Loucy (cell line): ENCODE measurements at regions not wholly inside any gene's neighbourhood (a gene's known extent, or its start where the extent isn't known, plus 50 kb on each side); places are given as distances from the start of the nearest gene placed in this dataset.

Source experiments
- EZH2phosphoT487 ChIP-seq: fragments of 200-600 bp; IDR thresholded peaks from 2 replicates; pipeline ENCODE4 v1.6.1; 2018; ENCODE audit warnings: antibody characterized with exemption, mild to moderate bottlenecking, moderate library complexity, borderline replicate concordance
- TF ChIP-seq, protein P1 (sequence below): fragments of 200-600 bp; sonication (generic); conservative IDR thresholded peaks from 2 replicates; pipeline ENCODE4 v1.5.1; 2014; ENCODE audit warnings: mild to moderate bottlenecking, antibody characterized with exemption, low read length

DNA sequence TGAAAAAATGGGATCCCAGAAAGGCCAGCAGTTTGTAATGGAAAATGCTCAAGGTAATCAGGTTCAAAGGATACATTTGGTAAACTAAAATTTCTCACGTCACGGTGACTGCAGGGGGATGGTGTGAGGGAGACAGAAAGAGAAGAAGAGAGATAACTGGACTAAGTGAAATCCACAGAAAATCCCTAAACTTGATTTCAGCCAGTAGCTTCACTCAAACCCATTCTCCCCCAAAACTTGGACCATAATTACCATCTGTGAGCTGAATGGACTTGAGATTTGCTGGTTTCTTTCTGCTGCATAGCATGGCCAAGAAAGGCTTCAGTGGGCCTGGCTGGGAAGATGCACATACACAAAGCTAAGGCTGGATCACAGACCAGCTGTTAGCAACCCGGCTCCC is 155.4 kb upstream of the LMO4 start:
- TF ChIP-seq, protein P1, sequence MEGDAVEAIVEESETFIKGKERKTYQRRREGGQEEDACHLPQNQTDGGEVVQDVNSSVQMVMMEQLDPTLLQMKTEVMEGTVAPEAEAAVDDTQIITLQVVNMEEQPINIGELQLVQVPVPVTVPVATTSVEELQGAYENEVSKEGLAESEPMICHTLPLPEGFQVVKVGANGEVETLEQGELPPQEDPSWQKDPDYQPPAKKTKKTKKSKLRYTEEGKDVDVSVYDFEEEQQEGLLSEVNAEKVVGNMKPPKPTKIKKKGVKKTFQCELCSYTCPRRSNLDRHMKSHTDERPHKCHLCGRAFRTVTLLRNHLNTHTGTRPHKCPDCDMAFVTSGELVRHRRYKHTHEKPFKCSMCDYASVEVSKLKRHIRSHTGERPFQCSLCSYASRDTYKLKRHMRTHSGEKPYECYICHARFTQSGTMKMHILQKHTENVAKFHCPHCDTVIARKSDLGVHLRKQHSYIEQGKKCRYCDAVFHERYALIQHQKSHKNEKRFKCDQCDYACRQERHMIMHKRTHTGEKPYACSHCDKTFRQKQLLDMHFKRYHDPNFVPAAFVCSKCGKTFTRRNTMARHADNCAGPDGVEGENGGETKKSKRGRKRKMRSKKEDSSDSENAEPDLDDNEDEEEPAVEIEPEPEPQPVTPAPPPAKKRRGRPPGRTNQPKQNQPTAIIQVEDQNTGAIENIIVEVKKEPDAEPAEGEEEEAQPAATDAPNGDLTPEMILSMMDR = no peak
- TF ChIP-seq EZH2phosphoT487 = no peak
